HG03520 (cell line): ENCODE measurements at regions not wholly inside any gene's neighbourhood (a gene's known extent, or its start where the extent isn't known, plus 50 kb on each side); places are given as distances from the start of the nearest gene placed in this dataset.

Source experiments
- ATAC-seq: cut with Tn5 transposase; IDR thresholded peaks from one replicate; pipeline ENCODE4 v1.9.1; 2021; ENCODE audit warnings: mild to moderate bottlenecking, moderate library complexity; ENCODE audit not compliant: unreplicated experiment

GRCh38 chr16:48105976-48106375 is 49.8 kb downstream of the ABCC12 start:
- ATAC-seq = no peak

DNA sequence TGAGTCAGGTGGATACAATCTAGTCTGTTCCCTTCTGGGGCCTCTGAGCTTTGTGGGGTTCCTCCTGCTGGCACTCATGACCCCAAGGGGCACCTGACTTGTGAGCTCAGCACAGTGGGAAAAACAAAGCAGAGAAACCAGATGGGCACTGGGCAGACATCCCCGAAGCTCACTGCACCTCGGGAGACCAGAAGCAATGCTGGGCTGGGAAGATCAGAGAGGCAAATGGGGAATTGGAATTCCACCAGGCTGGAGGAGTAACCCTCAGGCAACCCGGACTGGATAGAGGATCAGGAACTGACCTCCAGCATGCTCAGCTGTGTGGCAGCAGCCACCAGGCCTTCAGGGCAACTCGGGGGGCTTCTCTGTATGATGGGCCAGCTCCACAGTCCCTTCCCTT is 50.3 kb downstream of the ABCC12 start:
- no peak for ATAC-seq

- ATAC-seq = no peak
Measured at GRCh38 chr16:48103591-48103990, 52.2 kb downstream of the ABCC12 start.

GRCh38 chr16:48102083-48103008 is 53.4 kb downstream of the ABCC12 start:
- ATAC-seq = no peak

- peak; percentile 60 for ATAC-seq
Measured at GRCh38 chr16:48101069-48101674, 54.6 kb downstream of the ABCC12 start.

GRCh38 chr16:48099455-48099854 is 56.3 kb downstream of the ABCC12 start:
- ATAC-seq = no peak

- no peak for ATAC-seq
Measured at GRCh38 chr16:48098472-48098871, 57.3 kb downstream of the ABCC12 start.

DNA sequence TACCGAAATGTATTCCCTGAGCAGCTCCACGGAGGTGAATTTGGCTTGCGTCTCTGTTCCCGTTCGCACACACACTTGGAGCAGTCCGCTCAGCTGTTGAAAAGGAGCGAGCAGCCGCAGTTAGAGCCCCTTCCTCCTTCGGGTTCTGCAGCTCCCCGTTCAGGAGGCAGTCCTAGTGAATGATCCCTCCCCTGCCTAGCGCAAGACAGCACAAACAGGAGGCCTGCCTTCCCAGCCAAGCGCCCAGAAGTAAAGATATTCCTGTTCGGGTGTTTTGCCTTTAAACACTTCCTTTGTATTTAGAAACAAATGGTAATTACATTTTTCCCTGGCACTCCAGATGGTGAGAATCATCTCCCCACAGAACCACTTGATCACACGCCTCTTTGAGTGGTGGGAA is 64.7 kb downstream of the ABCC12 start:
- ATAC-seq = no peak

DNA sequence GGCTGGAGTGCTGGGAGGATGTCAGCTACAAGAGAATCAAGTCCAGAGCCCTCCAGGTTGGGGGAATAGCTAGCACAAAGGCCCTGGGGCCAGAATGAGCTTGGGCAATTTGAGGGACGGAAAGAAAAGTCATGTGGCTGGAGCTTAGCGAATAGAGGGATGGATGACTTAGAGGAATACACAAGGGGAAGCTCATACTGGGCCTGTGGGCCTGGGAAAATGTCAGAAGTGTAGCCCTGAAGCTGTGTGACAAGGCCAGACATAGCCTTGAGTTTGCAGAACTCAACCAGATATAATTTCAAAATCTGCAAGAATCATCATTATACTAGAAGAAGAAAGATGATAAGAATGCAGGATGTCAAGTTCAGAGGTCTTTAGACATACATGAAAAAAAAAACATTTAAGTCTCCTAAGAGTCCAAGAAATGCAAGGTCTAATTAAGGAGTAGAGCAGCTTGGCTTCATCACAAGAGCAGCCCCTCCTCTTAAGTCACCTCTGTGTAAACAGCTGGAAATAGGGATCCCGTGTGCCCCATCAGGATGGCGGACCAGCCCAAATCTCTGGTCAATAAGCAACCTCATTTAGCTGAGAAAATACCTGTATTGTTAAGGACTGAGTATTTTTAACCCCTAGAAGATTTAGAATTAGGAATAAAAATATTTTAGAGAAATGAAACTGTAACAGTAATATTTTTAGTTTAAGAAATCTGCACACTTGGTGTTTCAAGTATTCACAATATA is 66.6 kb downstream of the ABCC12 start:
- no peak for ATAC-seq

DNA sequence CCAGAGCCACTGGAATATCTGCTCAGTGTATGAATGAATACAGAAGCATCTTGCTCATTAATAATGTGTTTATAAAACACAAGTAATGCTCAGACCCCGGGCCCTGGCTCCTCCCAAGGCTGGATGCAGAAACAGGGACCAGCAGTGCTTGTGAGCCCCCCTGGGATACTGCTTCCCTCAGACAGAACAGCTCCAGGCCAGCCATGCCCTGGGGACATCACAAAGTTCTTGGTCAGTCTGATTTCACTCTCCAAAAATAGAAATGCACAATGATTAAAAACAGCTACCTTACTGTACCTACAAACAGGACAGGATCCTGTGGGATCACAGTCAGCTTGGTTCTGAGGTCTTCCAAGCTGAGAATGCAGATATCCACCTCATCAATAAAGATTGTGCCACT is 68.2 kb downstream of the ABCC12 start:
- no peak for ATAC-seq

DNA sequence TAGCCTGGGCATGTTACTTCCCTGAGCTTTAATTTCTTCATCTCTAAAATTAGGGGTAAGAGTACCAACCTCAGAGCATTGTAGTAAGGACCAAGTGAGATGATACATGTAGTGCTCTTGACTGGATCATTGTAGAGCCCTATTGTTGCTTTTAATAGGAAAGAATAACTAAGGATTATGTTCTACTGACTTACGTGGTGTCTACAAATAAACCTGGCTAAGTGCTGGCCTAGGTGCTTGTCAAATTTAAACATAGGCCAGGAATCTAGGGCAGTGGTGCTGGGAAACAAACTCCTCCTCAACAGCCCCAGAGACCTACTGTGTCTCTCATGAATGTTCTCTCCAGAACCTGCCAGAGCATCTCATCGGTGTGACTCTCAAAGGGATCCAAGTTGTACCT is 69.4 kb downstream of the ABCC12 start:
- ATAC-seq = no peak

DNA sequence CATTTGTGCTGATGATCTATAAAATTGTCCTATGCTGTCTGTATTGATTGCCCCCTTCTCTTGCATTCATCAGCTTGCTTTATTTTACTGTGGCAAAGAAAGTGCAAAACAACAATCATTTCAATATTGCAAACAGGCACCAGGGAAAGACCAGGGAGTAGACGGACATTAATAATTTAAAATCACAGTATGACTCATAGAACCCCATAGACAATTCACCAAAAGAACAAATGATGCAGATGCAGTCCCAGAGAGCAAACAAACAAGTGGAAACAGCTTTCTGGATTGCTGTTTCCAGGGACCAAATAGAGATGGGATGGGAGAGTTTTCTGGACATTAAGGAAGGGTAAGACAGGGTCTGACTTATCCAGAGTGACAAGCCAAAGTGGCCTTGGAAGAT is 70.1 kb downstream of the ABCC12 start:
- no peak for ATAC-seq

DNA sequence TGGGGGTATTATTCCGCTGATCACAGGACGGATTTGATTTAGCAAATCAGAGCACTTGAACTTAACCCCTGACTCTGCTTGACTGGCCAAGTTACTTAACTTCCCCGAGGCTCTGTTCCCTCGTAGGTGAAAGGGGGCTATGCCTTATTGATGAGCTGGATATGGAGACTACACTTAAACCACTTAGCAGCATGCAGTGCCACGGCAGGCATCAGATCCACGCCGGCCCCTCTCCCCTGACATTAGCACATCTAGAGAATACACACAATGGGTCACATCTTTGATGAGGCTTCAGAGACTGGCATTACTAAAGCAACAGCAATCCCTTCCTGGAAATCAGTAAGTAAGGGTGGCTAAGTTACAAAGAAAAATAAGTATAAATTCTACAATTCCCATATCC is 71.0 kb downstream of the ABCC12 start:
- ATAC-seq = no peak

DNA sequence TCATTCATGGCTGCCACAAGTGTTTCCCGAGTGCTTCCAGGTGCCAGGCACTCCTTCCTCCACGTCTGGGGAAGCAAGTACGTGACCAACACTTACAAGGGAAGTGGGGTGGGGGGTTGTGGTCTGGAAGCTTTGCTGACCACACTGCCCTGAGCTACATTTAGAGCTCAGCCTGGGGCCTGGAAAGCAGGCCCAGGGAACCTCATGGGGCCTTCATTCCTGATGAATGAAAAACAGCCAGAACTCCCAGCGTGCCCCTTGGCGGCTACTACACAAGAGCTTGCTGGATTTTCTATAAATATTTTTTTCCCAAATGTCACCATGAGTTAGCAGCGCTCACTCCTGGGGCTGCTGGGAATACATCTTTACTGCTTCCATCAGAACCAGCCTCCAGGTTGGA is 73.3 kb downstream of the ABCC12 start:
- no peak for ATAC-seq

DNA sequence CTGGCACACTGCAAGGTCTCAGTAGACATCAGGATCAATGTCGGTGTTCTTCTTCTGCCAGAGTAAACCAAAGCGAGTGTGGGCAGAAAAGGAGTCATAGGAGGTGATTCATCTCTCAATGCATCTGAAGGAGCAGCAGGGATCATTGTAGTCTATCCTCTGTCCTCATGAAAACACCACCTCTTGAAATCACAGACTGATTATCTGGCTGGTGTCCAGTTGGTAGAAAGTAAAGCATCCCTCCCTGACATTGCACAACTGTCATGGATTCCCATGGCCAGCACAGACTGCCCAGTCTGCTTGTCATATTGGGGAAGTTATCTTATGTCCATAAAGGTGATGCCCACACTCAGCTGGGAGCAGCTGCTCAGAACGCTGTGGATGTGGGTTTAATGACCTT is 74.1 kb downstream of the ABCC12 start:
- ATAC-seq = no peak

- ATAC-seq = no peak
Measured at GRCh38 chr16:48076455-48077012, 79.3 kb downstream of the ABCC12 start.

GRCh38 chr16:48075398-48075797 is 80.4 kb downstream of the ABCC12 start:
- no peak for ATAC-seq

- ATAC-seq = no peak
Measured at GRCh38 chr16:48067388-48067787, 88.4 kb downstream of the ABCC12 start.

GRCh38 chr16:48064971-48065370 is 90.8 kb downstream of the ABCC12 start:
- ATAC-seq = no peak

GRCh38 chr16:48062681-48063080 is 93.1 kb downstream of the ABCC12 start:
- no peak for ATAC-seq

GRCh38 chr16:48059936-48060335 is 95.9 kb downstream of the ABCC12 start:
- ATAC-seq = no peak
